ENCODE measurements at regions not wholly inside any gene's neighbourhood (a gene's known extent, or its start where the extent isn't known, plus 50 kb on each side); places are given as distances from the start of the nearest gene placed in this dataset.
"Not testable (repeated sequence)": the region's sequence is repeated elsewhere in the genome, so short reads cannot be mapped to it uniquely, and the experiment has no call there.

GRCh38 chr4:106579236-106579635 is 210.7 kb upstream of the GIMD1 start:
- no peak overlapping the region for H3K4me3 ChIP-seq (ENCODE audit: low read length)
- no peak for DNase-seq (ENCODE audit: low read depth)
- TF ChIP-seq CTCF (conservative IDR thresholded peaks at IDR 0.05; ENCODE audit: low read depth, low read length), result no peak

- H3K4me3 ChIP-seq (ENCODE audit: low read length), result no peak overlapping the region
- DNase-seq (ENCODE audit: low read depth), result no peak
- no peak for TF ChIP-seq CTCF (conservative IDR thresholded peaks at IDR 0.05; ENCODE audit: low read depth, low read length)
These were observed 200.8 kb upstream of the GIMD1 start for GRCh38 chr4:106569146-106570031.

GRCh38 chr4:106565727-106566126 is 197.1 kb upstream of the GIMD1 start:
- no peak for DNase-seq (ENCODE audit: low read depth)
- TF ChIP-seq CTCF (conservative IDR thresholded peaks at IDR 0.05; ENCODE audit: low read depth, low read length), result no peak
- no peak overlapping the region for H3K4me3 ChIP-seq (ENCODE audit: low read length)

GRCh38 chr4:106563637-106564036 is 195.1 kb upstream of the GIMD1 start:
- H3K4me3 ChIP-seq (ENCODE audit: low read length); DNase-seq (ENCODE audit: low read depth): not testable (repeated sequence)

GRCh38 chr4:106551724-106552123 is 183.1 kb upstream of the GIMD1 start:
- no peak overlapping the region for H3K4me3 ChIP-seq (ENCODE audit: low read length)
- no peak for TF ChIP-seq CTCF (conservative IDR thresholded peaks at IDR 0.05; ENCODE audit: low read depth, low read length)
- DNase-seq (ENCODE audit: low read depth), result no peak

- TF ChIP-seq CTCF (conservative IDR thresholded peaks at IDR 0.05; ENCODE audit: low read depth, low read length), result no peak
- H3K4me3 ChIP-seq (ENCODE audit: low read length), result no peak overlapping the region
- no peak for DNase-seq (ENCODE audit: low read depth)
These were observed 180.0 kb upstream of the GIMD1 start for GRCh38 chr4:106548446-106549044.

- H3K4me3 ChIP-seq (ENCODE audit: low read length), result no peak overlapping the region
- TF ChIP-seq CTCF (conservative IDR thresholded peaks at IDR 0.05; ENCODE audit: low read depth, low read length), result no peak
- no peak for DNase-seq (ENCODE audit: low read depth)
These were observed 177.8 kb upstream of the GIMD1 start for GRCh38 chr4:106546370-106546769.

DNA sequence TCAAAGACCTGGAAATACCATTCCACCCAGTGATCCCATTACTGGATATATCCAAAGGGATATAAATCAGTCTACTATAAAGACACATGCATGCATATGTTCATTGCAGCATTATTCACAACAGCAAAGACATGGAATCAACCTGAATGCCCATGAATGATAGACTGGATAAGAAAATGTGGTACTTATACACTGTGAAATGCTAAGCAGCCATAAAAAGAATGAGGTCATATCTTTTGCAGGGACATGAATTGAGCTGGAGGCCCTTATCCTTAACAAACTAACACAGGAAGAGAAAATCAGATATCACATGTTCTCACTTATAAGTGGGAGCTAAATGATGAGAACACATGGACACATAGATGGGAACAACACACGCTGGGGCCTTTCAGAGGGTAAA is 174.0 kb upstream of the GIMD1 start:
- not testable (repeated sequence) for DNase-seq (ENCODE audit: low read depth); H3K4me3 ChIP-seq (ENCODE audit: low read length)
